ENCODE measurements at regions not wholly inside any gene's neighbourhood (a gene's known extent, or its start where the extent isn't known, plus 50 kb on each side); places are given as distances from the start of the nearest gene placed in this dataset.
"Not testable (repeated sequence)": the region's sequence is repeated elsewhere in the genome, so short reads cannot be mapped to it uniquely, and the experiment has no call there.

- not testable (repeated sequence) for DNase-seq
Observed at GRCh38 chr2:94576486-94576885, 294.7 kb upstream of the TEKT4 start.

DNA sequence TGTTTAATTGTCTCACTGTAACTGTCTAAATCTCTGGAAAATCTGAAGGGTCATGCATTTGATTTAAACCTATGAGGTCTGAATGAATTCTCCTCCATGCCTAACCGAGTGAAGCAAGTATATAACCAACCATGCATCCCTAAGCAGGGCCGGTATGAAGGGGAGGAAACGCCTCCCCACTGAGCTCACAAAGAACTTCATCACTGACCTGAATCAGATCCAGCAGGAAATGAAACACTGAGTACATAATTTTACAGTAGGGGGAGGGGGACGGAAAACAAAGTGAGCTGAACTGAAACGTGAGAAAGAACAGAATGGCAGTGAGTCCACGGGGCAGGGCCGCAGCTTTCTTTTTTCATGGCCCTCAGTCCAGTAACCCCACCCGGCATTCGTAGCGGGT lies 294.1 kb upstream of the TEKT4 start:
- not testable (repeated sequence) for DNase-seq

DNA sequence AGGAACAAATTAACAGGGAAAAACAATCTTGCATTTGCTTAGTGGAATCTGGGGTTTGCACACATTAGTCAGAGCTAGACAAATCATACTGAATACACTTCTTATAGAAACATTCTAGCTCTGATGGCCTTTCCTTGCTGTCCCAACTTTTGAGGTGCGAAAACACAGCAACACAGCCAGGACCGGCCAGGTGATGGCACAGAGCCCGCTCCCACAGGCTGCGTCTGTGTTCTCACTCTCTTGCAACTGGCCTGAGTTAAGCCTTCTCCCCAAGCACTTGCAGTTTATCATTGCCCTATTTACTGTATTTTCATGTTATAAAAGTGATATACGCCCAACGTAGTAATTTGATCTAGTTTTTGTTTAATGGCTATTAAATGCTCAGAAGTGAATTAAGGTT lies 292.0 kb upstream of the TEKT4 start:
- not testable (repeated sequence) for DNase-seq

GRCh38 chr2:94583081-94583723 lies 288.0 kb upstream of the TEKT4 start:
- not testable (repeated sequence) for DNase-seq

DNA sequence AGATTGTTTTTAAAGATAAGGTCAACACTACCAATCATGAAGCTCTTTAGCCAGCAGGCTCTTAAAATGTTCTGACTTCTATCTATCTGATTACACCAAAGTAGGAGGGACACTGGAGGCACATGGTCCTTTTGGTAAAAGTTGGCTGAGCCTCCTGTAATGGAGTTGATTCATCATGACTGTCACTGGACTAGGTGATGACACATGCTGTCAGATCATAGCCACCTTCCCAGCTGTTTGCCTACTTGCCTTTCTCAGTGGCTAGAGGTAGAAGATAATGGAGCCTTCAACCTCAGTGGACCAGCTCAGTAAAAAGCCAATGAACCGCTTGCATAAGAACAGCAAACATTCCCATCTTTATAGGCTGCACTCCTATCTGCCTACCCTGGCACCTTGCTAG lies 286.7 kb upstream of the TEKT4 start:
- not testable (repeated sequence) for DNase-seq

- DNase-seq, result peak; percentile 11 to 31
Observed at GRCh38 chr2:94586032-94586982, 284.9 kb upstream of the TEKT4 start.

DNA sequence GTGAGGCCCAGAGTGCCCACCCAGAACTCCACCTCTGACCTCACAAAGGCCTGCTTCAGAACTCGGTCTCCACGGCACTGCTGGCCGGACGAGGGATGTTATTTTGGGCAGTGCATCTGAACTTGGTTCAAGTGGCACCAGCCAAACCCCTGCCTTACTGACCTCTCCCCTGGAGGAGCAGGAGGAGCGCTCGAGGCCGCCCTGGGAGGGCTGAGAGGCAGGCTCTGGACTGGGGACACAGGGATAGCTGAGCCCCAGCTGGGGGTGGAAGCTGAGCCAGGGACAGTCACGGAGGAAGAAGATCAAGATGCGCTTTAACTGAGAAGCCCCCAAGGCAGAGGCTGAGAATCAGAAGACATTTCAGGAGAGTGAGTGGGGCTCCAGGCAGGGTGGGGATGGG lies 284.2 kb upstream of the TEKT4 start:
- not testable (repeated sequence) for DNase-seq

DNA sequence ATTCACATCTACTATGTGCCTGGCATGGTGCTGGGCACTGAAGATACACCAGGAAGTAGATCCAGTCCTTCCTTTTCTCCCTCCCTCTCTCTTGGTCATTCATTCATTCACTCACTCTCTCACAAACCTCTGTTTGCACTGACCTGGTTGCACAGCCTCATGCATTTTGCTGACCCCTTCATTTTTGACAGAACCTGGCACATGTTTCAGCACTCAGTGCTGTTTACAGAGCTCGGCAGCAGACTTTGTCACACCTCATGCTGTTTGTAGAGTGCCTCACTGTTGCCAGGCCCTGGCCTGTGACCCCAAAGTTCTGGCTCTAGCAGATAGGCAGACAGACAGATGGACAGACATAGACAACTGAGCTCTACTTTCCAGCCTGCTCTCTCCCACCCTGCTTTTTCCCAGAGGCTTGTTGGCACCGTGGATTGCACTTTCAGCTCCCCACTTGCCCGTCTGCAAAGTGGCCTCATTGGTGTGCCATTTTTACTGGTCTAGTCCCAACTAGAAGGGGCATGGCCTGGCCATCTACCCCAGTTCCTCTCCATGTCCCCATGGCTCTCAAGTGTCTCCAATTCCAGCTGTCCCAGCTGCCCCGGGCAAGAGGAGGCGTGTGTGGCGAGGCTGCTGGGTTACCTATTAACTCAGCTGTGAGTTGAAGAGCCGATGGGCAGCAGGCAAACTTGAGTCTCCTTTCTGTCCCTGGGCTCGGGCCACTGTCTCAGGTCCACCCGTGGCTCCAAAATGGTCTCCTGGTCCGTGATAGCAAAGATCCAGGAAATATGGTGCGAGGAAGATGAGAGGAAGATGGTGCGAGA lies 277.0 kb upstream of the TEKT4 start:
- not testable (repeated sequence) for DNase-seq

DNA sequence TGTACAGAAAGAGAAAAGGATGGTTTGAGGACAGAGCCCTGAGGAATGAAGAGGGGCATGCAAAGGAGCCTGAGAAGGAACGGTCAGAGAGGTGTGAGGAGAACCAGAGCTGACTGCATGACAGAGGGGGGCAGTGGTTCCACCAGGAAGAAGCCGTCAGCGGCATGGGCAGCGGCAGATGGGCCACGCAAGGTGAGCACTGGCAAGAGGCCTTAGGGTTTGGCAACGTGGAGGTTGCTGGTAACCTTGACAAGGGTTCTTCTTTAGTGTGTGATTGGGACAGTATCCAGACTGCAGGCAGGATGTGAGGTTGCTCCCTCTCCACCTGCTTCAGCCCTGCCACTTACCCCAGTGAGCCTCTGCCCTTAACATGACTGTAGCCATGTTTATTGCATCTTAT lies 275.3 kb upstream of the TEKT4 start:
- DNase-seq, result not testable (repeated sequence)

GRCh38 chr2:94598075-94598713 lies 273.0 kb upstream of the TEKT4 start:
- DNase-seq, result not testable (repeated sequence)

- DNase-seq, result not testable (repeated sequence)
Observed at GRCh38 chr2:94600929-94601328, 270.3 kb upstream of the TEKT4 start.

GRCh38 chr2:94602466-94602865 lies 268.8 kb upstream of the TEKT4 start:
- DNase-seq, result no peak

DNA sequence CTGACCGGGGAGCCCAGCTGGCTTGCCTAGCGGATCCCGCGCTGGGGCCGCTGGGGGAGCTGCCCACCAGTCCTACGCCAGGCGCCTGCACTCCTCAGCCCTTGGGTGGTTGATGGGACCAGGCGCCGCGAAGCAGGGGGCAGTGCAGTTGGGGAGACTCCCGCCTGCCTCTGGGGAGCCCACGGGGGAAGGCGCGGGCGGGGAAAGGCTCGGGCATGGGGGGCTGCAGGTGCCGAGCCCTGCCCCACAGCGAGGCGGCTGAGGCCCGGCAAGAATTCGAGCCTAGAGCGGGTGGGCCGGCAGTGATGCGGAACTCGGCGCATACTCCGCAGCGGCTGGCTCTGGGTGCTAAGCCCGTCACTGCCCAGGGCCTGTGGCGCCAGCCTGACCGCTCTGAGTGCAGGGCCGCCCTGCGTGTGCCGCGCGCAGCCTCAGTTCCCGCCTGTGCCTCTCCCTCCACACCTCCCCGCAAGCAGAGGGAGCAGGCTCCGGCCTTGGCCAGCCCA lies 249.1 kb upstream of the TEKT4 start:
- DNase-seq, result no peak

DNA sequence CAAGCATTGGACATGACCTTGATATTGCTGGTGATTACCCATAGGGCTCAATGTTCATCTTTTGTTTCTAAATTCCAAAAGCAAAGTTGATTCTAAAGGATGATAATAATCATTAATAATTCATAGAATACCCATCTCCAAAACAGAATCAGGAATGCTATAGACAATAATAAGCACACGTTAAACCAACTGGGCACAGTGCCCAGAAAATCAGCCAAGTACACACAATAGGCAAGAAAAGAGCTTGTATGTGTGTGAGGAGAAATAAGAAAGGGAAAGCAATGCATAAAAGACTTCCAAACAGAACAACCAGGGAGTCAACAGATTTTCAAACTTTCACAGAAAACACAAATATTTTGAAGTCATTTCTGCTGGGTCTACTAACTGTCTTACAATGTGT lies 242.3 kb upstream of the TEKT4 start:
- DNase-seq, result not testable (repeated sequence)

GRCh38 chr2:94641397-94641796 lies 229.8 kb upstream of the TEKT4 start:
- not testable (repeated sequence) for DNase-seq

DNA sequence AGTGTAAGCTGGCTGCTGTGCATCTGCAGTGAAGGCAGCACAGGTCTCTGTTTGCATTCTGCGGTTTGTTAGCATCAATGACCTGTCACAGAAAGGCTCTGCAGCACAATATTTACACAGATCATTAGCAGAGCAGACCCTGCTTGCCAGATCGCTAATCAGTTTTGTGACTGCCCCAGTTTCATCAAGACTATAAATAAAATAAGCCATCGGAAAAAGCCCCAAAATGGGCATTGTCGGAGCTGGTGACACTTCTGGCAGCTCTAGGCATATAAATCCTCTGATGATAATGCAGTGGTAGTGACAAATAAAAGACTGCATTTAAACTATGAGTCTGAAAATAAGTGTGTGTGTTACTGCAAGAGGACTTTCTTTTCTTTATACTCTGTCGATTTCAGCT lies 219.1 kb upstream of the TEKT4 start:
- DNase-seq, result not testable (repeated sequence)

DNA sequence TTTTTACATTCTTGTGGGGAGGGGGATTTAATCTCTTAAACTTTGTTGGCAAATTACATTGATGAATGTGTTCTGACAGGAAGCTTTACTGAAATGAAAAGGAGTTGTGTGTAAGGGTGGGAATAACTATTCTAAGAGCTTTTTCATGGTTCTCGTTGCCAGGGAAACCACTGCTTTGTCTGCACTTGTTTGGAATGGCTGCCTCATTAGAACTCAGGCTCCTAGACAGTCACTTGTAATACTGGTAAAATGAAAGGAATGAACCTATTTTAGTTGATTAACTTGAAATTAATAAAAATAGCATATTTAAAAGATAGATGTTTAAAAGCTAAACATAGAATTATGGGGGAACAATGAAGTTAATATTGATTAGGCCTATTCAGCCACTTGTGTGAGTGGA lies 201.4 kb upstream of the TEKT4 start:
- not testable (repeated sequence) for DNase-seq

DNA sequence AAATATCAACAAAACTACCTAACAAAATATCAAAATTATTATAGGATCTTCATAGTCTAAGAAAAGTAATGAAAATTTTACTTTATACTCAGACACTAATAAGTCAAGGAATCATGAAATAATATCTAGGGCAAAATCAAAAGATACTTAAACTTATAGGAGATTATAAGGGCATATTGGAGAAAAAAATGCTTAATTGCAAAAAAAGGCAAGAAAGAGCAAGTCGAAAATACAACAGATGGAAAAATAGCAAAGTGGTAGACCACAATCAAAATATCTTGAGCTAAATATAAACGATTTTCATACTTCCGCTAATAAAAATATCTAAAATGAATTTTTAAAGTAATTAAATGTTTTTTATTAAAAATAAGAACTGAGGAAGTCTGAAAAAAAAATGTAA lies 177.0 kb upstream of the TEKT4 start:
- DNase-seq, result not testable (repeated sequence)

DNA sequence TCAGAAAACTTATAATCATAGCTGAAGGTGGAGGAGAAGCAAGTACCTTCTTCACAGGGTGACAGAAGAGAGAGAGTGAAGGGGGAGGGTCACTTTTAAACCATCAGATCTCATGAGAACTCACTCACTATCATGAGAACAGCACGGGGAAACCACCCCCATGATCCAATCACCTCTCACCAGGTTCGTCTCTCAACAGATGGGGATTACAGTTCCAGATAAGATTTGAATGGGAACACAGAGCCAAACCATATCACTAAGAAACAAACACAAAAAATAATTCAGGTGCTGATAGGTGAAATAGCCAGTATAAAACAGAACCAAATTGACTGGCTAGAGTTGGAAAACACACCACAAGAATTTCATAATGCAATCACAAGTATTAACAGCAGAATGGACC lies 162.2 kb upstream of the TEKT4 start:
- not testable (repeated sequence) for DNase-seq

- no peak for DNase-seq
Observed at GRCh38 chr2:94725543-94725942, 145.7 kb upstream of the TEKT4 start.

DNA sequence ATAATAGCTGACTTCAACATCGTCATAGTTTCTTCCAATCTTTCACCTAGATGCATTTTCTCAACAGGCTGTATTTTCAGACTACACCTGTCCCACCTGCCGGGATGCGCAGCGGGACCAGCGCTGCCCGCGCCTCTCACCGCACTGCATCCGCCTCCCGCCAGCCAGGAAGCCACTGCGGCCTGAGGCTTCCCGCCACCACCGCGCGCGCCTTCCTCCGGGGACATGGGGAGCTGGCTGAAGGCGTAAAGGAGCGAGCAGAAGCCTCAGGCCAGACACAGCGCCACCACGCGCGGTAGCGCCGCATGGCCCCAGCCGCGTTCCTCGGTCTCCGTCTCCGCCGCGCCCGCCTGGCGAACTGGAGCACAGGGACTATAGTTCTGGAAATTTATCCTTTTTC lies 135.7 kb upstream of the TEKT4 start:
- DNase-seq, result not testable (repeated sequence)

GRCh38 chr2:94737145-94737544 lies 134.1 kb upstream of the TEKT4 start:
- DNase-seq, result not testable (repeated sequence)
